ENCODE measurements at regions not wholly inside any gene's neighbourhood (a gene's known extent, or its start where the extent isn't known, plus 50 kb on each side); places are given as distances from the start of the nearest gene placed in this dataset.

DNA sequence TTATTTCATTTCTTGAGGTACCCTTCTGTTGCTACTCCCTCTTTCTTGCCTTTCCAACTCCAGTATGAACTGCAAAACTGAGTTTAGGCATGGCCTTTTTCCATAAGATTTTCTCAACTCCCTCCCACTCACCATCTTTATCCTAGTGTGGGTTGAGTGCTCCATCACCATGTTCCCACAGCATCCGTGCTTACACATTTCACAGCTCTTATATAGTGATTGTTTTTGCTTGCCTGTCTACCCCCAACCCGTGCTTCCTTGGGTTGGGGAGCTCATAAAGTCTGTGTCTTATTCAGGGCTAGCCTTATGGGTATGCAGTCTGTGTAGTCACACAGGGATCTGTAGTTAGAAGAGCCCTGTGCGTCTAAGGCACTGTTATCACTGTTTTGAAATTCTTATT, 68.2 kb upstream of the CCDC190 start:
- in situ Hi-C loops (cut with MboI; ENCODE audit: low pct_unique_long_range_greater_than_20kb in 2 of 9, low sequenced_read_pairs in 9 of 9, unreplicated experiment in 9 of 9) = no loop called here
- ATAC-seq (replicated peaks in 6 of 8) = no peak
- Histone ChIP-seq H3K4me1 (replicated peaks in 1 of 2) (peaks cover 0 to 24% of the 10 kb centered on the region in 2 donors), H3K4me3 (no peak overlapping the region), H3K27ac (no peak overlapping the region)
- WGBS, 10 experiments = 50 to 100% (median 75%) methylated on average over 1 to 3 of the region's 3 CpGs; no CpG with 5 or more reads in 3 of the 10 experiments

DNA sequence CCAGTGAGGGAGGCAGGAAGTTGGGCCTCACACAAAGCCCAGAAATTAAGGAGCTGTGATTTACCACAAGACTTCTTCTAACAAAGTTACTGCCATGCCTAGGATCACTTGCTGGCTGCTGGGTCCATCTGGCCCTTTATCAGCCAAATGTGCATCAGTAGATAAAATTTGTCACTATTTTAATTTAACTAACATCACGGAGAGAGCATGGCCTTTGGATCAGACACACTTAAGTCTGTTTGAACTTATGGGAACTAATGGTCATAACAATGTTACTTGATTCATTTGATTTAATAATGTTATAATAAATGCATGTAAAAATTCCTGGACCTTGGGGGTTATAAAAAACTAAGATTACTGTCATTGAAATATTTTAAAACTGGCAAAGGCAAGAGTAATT, 67.2 kb upstream of the CCDC190 start:
- WGBS, 10 experiments = 55 to 92% (median 77%) methylated on average over 1 of the region's 1 CpG; no CpG with 5 or more reads in 3 of the 10 experiments
- in situ Hi-C loops (cut with MboI; ENCODE audit: low pct_unique_long_range_greater_than_20kb in 2 of 9, low sequenced_read_pairs in 9 of 9, unreplicated experiment in 9 of 9) = no loop called here
- ATAC-seq (replicated peaks in 6 of 8) = no peak
- Histone ChIP-seq H3K4me3 (no peak overlapping the region), H3K27ac (no peak overlapping the region), H3K4me1 (replicated peaks in 1 of 2) (peaks cover 0 to 35% of the 10 kb centered on the region in 2 donors)

DNA sequence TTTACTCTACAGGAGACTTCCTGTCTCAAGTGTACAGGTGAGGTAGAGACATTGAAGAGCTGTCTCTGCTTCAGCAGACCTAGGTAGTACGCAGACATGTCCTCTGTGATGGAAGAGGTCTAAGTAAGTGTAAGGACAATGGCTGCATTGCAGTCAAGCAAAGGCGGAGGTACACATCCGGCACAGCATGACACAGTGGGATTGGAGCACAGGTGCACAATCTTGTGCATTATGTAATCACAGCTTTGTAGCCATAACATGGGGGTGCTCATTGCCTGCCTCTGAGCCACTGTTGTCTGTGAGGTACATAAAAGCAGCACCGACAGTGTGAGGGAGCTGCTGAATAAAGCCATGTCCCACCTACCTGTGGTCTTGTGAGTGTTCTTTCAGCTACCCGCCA, 66.4 kb upstream of the CCDC190 start:
- ATAC-seq (replicated peaks in 6 of 8) = no peak
- in situ Hi-C loops (cut with MboI; ENCODE audit: low pct_unique_long_range_greater_than_20kb in 2 of 9, low sequenced_read_pairs in 9 of 9, unreplicated experiment in 9 of 9) = no loop called here
- 20 to 100% (median 85%) methylated on average over 1 to 5 of the region's 5 CpGs; no CpG with 5 or more reads in 2 of the 10 experiments for WGBS, 10 experiments
- H3K4me1 ChIP-seq (replicated peaks in 1 of 2) = peaks cover 0 to 42% of the 10 kb centered on the region in 2 donors
- no peak overlapping the region for H3K27ac ChIP-seq
- H3K4me3 ChIP-seq = no peak overlapping the region

DNA sequence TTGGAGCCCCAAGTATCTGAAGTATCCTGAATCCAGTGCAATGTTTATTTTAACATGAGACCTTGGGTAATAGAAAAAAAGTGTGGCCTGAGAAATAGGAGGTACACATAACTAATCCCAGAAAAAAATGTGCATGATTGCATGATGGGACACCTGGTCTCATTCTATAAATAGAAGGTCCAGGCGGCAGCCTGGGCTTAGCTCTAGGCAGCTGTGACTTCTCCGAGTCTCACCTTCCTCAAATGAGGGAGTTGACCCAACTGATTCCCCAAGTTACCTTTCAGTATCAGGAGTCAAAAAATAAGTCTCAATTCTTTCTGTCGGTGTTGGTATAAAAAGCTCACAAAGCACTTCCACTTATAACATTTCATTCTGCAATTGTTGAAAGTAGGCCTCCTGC, 65.9 kb upstream of the CCDC190 start:
- WGBS, 10 experiments = 75 to 100% (median 94%) methylated on average over 1 to 3 of the region's 3 CpGs; no CpG with 5 or more reads in 1 of the 10 experiments
- in situ Hi-C loops (cut with MboI; ENCODE audit: low pct_unique_long_range_greater_than_20kb in 2 of 9, low sequenced_read_pairs in 9 of 9, unreplicated experiment in 9 of 9) = no loop called here
- Histone ChIP-seq H3K4me3 (no peak overlapping the region), H3K27ac (no peak overlapping the region), H3K4me1 (replicated peaks in 1 of 2) (peaks cover 0 to 46% of the 10 kb centered on the region in 2 donors)
- no peak for ATAC-seq (replicated peaks in 6 of 8)

DNA sequence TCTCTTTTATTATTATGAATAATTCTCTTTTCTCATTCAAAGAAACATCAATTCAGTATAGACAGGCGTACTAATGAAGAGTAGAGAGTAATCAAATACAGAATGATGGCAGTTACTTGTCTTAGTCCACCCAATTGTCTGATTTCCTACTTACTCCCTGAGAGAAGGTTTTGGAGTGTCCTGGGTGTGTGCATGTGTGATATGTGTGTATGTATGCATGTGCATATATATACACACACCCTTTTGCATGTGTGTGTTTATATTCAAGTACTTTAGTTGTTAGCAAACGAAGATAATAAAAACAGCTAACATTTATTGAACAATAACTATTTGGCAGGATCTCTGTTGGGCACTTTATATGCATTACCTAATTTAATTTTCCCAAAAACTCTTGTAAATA, 63.2 kb upstream of the CCDC190 start:
- in situ Hi-C loops (cut with MboI; ENCODE audit: low pct_unique_long_range_greater_than_20kb in 2 of 9, low sequenced_read_pairs in 9 of 9, unreplicated experiment in 9 of 9) = no loop called here
- peak in 3 of 8 experiments; percentile 50 to 86 (median 68) for ATAC-seq (replicated peaks in 6 of 8)
- Histone ChIP-seq H3K27ac (no peak overlapping the region), H3K4me1 (replicated peaks in 1 of 2) (peaks cover 0 to 37% of the 10 kb centered on the region in 2 donors), H3K4me3 (no peak overlapping the region)
- 0 to 100% (median 60%) methylated on average over 1 to 2 of the region's 2 CpGs; no CpG with 5 or more reads in 1 of the 10 experiments for WGBS, 10 experiments

DNA sequence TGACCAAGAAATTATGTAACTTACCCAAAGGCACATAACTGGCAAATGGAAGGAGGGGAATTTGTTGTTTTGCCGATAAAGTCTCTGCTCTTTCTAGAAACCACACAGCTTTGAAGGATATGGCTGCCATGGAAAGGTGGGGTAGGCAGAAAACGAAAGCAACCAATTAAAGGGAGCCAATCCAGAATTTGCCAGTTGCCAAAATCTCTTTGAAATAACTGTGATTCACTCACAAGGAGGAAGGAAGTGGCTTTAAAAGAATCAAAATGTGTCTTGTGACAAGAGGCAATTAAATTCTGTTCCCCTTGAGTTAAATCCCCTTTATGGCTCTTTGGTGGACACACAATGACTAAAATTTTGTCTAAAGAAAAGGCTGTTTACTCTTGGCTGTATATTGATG, 61.2 kb upstream of the CCDC190 start:
- Histone ChIP-seq H3K4me3 (no peak overlapping the region), H3K4me1 (replicated peaks in 1 of 2) (peaks cover 0 to 33% of the 10 kb centered on the region in 2 donors), H3K27ac (no peak overlapping the region)
- in situ Hi-C loops (cut with MboI; ENCODE audit: low pct_unique_long_range_greater_than_20kb in 2 of 9, low sequenced_read_pairs in 9 of 9, unreplicated experiment in 9 of 9) = no loop called here
- ATAC-seq (replicated peaks in 6 of 8) = no peak
- 42 to 100% (median 77%) methylated on average over 1 to 2 of the region's 2 CpGs; no CpG with 5 or more reads in 1 of the 10 experiments for WGBS, 10 experiments

DNA sequence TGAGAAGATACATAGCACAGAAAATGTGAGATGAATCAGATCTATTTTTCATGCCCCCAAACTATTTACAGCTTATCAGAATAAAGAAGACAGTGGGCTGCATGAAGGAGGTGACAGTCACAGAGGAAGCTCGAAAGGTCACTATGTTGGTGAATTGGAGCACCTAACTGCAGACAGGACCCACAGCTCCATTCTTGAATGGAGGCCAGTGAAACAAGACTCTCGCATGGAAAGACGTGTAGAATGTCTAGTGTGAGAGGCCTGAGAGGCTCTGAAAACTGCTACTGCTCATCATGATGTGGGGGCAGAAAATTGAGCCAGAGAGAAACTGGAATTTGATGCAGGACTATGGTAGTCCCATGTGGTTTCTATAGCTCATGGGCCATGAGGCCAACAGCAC, 60.3 kb upstream of the CCDC190 start:
- whole genome bisulfite sequencing, 10 experiments = 40 to 100% (median 93%) methylated on average over 1 to 3 of the region's 3 CpGs; no CpG with 5 or more reads in 3 of the 10 experiments
- in situ Hi-C loops (cut with MboI; ENCODE audit: low pct_unique_long_range_greater_than_20kb in 2 of 9, low sequenced_read_pairs in 9 of 9, unreplicated experiment in 9 of 9) = no loop called here
- no peak for ATAC-seq (replicated peaks in 6 of 8)
- Histone ChIP-seq H3K4me1 (replicated peaks in 1 of 2) (peaks cover 0 to 33% of the 10 kb centered on the region in 2 donors), H3K27ac (no peak overlapping the region), H3K4me3 (no peak overlapping the region)

DNA sequence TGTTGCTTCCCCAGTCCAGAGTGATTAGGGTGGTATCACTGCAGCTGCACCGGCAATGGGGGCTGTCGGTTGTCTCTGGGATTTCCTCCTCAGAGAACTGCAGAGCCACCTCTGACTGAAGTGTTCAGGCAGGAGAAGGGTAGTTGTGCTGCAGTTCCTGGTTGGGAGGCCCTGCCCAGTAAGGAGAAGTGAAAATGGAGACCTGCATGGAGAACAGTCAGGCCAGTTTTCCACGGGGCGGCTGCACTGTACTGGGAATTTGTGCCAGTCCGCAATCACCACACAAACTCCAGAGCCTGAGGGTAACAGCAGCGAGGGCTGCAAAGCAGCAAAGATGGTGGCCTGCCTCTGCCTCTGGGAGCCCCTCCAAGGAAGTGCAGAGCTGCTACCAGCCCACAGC, 58.1 kb upstream of the CCDC190 start:
- WGBS, 10 experiments = 82 to 100% (median 85%) methylated on average over 1 to 4 of the region's 6 CpGs; no CpG with 5 or more reads in 6 of the 10 experiments
- Histone ChIP-seq H3K27ac (no peak overlapping the region), H3K4me1 (replicated peaks in 1 of 2) (peaks cover 0 to 20% of the 10 kb centered on the region in 2 donors), H3K4me3 (no peak overlapping the region)
- in situ Hi-C loops (cut with MboI; ENCODE audit: low pct_unique_long_range_greater_than_20kb in 2 of 9, low sequenced_read_pairs in 9 of 9, unreplicated experiment in 9 of 9) = no loop called here
- ATAC-seq (replicated peaks in 6 of 8) = no peak

DNA sequence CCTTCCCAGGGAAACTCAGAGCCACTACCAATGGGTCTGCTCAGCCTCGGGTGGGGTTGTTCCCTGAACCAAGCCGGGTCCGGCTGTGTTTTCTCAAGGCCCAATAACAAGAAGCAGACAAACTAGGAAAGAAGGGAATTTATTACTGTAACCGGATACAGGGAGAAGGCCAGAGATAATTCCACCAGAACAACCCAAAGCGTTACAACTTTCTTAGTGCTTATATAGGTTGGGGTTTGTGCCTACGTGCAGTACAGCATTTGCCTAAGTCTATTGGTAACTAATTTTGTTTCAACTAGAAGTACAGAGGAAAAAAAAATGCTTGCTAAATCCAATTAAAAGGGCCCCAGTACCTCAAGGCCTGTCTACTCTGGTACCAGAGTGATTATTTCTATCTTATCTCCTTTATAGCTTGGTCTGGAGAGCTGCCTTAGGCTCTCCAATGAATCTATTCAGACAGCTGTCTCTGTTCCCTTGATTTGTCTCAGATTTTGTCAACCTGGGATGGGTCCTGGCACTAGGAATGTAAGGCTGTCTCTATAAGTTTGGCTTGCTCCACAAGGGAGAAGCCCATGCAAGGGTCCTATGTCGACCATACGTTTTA, 57.3 kb upstream of the CCDC190 start:
- no peak for ATAC-seq (replicated peaks in 6 of 8)
- Histone ChIP-seq H3K4me1 (replicated peaks in 1 of 2) (peaks cover 0 to 12% of the 10 kb centered on the region in 2 donors), H3K4me3 (no peak overlapping the region), H3K27ac (no peak overlapping the region)
- WGBS, 10 experiments = 73 to 100% (median 82%) methylated on average over 1 to 8 of the region's 8 CpGs; no CpG with 5 or more reads in 1 of the 10 experiments
- in situ Hi-C loops (cut with MboI; ENCODE audit: low pct_unique_long_range_greater_than_20kb in 2 of 9, low sequenced_read_pairs in 9 of 9, unreplicated experiment in 9 of 9) = no loop called here

DNA sequence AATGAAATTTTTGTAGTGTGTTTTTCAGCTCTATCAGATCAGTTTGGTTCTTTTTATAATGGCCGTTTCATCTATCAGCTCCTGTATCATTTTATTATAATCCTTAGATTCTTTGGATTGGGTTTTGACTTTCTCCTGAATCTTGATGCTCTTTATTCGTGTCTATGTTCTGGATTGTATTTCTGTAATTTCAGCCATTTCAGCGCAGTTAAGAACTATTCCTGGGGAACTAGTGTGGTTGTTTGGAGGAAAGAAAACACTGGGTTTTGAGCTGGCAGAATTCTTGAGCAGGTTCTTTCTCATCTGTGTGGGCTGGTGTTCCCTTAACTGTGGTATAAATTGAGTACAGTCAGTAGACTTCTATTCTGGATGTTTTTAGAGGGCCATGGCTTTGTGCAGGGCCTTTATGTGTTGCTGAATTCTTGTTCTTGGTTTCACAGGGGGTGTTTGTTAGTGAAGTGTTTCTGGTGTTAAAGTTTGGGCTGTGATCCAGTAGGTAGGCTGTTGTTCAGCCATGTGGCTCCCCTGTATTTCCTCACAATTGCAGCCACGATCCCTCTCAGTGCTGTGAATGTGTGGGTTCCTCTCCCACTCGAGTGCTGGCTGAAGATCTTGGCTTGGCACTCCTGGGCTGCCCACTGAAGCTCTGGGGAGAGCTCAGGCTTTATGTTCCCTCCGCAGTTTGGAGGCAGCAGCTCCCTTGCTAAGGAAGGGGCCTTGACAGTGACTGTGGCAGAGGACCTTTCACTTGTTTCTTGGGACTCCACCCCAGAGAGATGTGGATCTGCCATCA, 56.0 kb upstream of the CCDC190 start:
- no peak overlapping the region for H3K27ac ChIP-seq
- in situ Hi-C loops (cut with MboI; ENCODE audit: low pct_unique_long_range_greater_than_20kb in 2 of 9, low sequenced_read_pairs in 9 of 9, unreplicated experiment in 9 of 9) = no loop called here
- WGBS, 10 experiments = 68 to 90% (median 76%) methylated on average over 3 to 6 of the region's 6 CpGs

DNA sequence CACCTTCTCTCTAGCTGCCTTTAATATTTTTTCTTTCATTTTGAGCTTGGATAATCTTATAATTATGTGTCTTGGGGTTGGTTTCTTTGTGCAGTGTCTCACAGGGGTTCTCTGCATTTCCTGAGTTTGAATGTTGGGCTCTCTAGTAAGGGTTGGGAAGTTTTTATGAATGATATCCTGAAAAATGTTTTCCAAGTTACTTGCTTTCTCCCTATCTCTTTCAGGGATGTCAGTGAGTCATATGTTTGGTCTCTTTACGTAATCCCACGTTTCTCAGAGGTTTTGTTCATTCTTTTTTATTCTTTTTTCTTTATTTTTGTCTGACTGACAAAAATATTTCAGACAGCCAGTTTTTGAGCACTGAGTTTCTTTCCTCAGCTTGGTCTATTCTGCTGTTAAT, 55.4 kb upstream of the CCDC190 start:
- Histone ChIP-seq H3K27ac (no peak overlapping the region), H3K4me1 (replicated peaks in 1 of 2) (no peaks in the 10 kb centered on the region), H3K4me3 (no peak overlapping the region)
- in situ Hi-C loops (cut with MboI; ENCODE audit: low pct_unique_long_range_greater_than_20kb in 2 of 9, low sequenced_read_pairs in 9 of 9, unreplicated experiment in 9 of 9) = no loop called here
- no peak for ATAC-seq (replicated peaks in 6 of 8)
- WGBS, 10 experiments = 33 to 94% (median 78%) methylated on average over 2 of the region's 2 CpGs; no CpG with 5 or more reads in 1 of the 10 experiments

More for the DNA sequence above, 56.0 kb upstream of the CCDC190 start:
- no peak for ATAC-seq (replicated peaks in 6 of 8)
- Histone ChIP-seq H3K4me1 (replicated peaks in 1 of 2) (no peaks in the 10 kb centered on the region), H3K4me3 (no peak overlapping the region)

DNA sequence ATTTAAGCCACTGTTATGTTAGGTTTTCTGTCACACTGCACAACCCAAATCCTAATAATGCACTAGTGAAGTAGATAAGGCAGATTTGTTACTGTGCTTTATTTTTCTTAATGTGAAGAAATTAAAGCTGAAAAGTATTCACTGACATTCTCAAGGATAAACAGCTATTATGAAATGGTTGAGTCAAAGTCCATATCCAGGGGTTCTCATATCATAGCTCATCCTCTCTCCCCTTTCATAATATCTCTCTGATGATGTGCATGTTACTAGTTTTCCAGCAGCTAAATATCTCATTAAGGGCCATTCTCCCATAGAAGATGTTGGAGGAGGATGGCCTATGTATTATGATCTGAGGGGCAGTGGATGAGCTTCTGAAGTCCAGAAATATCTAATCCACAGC, 53.6 kb upstream of the CCDC190 start:
- in situ Hi-C loops (cut with MboI; ENCODE audit: low pct_unique_long_range_greater_than_20kb in 2 of 9, low sequenced_read_pairs in 9 of 9, unreplicated experiment in 9 of 9) = no loop called here
- Histone ChIP-seq H3K4me1 (replicated peaks in 1 of 2) (no peaks in the 10 kb centered on the region), H3K27ac (no peak overlapping the region), H3K4me3 (no peak overlapping the region)
- ATAC-seq (replicated peaks in 6 of 8) = no peak

DNA sequence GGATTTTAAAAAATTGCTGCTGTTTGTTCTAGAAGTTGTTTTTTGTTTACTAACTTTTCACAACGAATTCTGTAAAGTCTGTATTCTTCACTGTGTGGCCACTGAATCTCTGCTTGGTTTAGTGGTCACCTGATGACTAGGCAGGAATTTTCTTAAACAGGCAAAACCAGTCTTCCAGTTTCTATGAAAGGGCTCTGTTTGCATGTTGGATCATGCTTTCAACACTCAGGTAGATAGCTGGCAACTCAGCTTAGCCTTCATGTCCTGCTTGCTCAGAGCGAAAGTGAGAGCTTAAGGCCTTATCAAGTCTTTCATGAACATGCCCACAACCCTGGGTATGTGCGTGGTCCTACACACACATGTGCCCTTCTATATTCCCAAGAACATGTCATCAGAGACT, 52.4 kb upstream of the CCDC190 start:
- in situ Hi-C loops (cut with MboI; ENCODE audit: low pct_unique_long_range_greater_than_20kb in 2 of 9, low sequenced_read_pairs in 9 of 9, unreplicated experiment in 9 of 9) = no loop called here
- H3K4me3 ChIP-seq = no peak overlapping the region
- H3K4me1 ChIP-seq (replicated peaks in 1 of 2) = peaks cover 0 to 4% of the 10 kb centered on the region in 2 donors
- 0 to 76% (median 56%) methylated on average over 1 to 3 of the region's 3 CpGs for WGBS, 10 experiments
- no peak overlapping the region for H3K27ac ChIP-seq
- no peak for ATAC-seq (replicated peaks in 6 of 8)
